ENCODE measurements at regions not wholly inside any gene's neighbourhood (a gene's known extent, or its start where the extent isn't known, plus 50 kb on each side); places are given as distances from the start of the nearest gene placed in this dataset.

DNA sequence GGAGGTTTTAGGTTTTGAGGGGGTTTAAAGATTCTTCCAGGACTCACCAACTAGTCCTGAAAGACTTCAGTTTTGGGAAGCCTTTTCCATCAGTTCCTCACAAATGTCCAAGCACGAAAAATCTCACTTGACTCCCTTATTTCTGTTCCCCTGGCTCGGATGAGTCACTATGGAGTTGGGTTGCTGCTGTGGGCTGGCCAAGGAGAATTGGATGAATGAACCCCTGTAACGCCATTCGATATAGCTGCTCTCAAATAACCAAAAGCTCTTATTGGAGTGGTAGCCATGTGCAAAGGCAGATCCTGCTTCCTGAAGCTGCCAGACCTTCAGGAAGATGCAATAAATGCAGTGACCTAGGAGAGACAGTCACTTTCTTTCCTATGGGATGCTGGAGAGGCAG, 417.0 kb downstream of the ZNF521 start:
- H3K4me1 ChIP-seq (replicated peaks in 1 of 2), result no peaks in the 10 kb centered on the region
- DNase-seq, result no peak
- H3K27me3 ChIP-seq, result no peaks in the 10 kb centered on the region
- 81 to 94% (median 84%) methylated on average over 4 of the region's 4 CpGs for WGBS, 4 donors
- H3K4me3 ChIP-seq, result no peak overlapping the region
- H3K9me3 ChIP-seq (replicated peaks in 1 of 3), result no peaks in the 10 kb centered on the region
- intact Hi-C loops (cut with DNase I), result no loop called here
- H3K36me3 ChIP-seq (replicated peaks in 1 of 2), result no peaks in the 10 kb centered on the region
- no peak for TF ChIP-seq POLR2A (IDR thresholded peaks at IDR 0.05)
- TF ChIP-seq, protein P1, sequence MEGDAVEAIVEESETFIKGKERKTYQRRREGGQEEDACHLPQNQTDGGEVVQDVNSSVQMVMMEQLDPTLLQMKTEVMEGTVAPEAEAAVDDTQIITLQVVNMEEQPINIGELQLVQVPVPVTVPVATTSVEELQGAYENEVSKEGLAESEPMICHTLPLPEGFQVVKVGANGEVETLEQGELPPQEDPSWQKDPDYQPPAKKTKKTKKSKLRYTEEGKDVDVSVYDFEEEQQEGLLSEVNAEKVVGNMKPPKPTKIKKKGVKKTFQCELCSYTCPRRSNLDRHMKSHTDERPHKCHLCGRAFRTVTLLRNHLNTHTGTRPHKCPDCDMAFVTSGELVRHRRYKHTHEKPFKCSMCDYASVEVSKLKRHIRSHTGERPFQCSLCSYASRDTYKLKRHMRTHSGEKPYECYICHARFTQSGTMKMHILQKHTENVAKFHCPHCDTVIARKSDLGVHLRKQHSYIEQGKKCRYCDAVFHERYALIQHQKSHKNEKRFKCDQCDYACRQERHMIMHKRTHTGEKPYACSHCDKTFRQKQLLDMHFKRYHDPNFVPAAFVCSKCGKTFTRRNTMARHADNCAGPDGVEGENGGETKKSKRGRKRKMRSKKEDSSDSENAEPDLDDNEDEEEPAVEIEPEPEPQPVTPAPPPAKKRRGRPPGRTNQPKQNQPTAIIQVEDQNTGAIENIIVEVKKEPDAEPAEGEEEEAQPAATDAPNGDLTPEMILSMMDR (IDR thresholded peaks at IDR 0.05), result no peak
- H3K27ac ChIP-seq, result no peak overlapping the region

DNA sequence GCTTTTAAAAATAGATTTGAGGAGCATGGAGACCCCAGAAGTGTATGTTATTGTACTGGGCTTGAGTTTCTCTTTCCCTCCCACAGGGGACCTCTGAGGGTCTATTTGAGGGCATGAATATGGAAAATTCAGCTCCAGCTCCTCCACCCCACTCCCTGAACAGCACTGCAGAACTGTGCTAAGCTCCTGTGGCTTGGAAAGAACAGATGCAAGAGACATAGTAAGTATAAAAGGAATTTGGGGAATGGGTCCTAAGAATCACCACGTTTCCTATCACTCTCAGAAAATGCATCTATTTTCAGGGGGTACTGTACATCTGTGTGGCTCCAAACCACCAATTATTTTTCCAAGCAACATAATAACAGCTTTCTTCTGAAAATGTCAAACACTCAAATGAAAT, 416.1 kb downstream of the ZNF521 start:
- TF ChIP-seq, protein P1 (IDR thresholded peaks at IDR 0.05), result no peak
- no peak for TF ChIP-seq POLR2A (IDR thresholded peaks at IDR 0.05)
- DNase-seq, result no peak
- H3K9me3 ChIP-seq (replicated peaks in 1 of 3), result no peaks in the 10 kb centered on the region
- 44 to 62% (median 55%) methylated on average over 1 of the region's 1 CpG for WGBS, 4 donors
- no peaks in the 10 kb centered on the region for H3K36me3 ChIP-seq (replicated peaks in 1 of 2)
- H3K27me3 ChIP-seq, result no peaks in the 10 kb centered on the region
- H3K27ac ChIP-seq, result no peak overlapping the region
- no peak overlapping the region for H3K4me3 ChIP-seq
- H3K4me1 ChIP-seq (replicated peaks in 1 of 2), result no peaks in the 10 kb centered on the region
- intact Hi-C loops (cut with DNase I), result no loop called here

DNA sequence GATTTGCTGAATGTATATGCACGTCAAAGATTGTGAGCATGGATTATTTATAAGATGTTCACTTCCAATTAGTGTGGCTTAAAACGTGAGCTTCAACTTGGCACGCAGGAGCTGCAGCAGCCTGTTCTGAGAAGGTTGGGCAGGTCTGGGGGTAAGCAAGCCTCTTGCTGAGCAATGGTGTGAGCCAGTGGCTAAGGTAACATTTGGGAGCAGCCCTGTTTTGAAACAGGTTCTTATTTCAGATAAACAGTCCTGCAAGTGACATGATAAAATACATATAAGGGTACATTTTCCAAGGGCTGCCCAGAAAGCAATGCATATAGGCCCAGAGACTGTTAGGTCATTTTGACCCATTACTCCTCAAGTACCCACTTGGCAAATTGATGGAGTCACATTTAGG, 415.3 kb downstream of the ZNF521 start:
- H3K27me3 ChIP-seq, result no peaks in the 10 kb centered on the region
- H3K4me1 ChIP-seq (replicated peaks in 1 of 2), result no peaks in the 10 kb centered on the region
- H3K27ac ChIP-seq, result no peak overlapping the region
- no peak for DNase-seq
- intact Hi-C loops (cut with DNase I), result no loop called here
- 78 to 88% (median 85%) methylated on average over 3 of the region's 3 CpGs for WGBS, 4 donors
- TF ChIP-seq POLR2A (IDR thresholded peaks at IDR 0.05), result no peak
- TF ChIP-seq, protein P1 (IDR thresholded peaks at IDR 0.05), result no peak
- no peak overlapping the region for H3K4me3 ChIP-seq
- H3K36me3 ChIP-seq (replicated peaks in 1 of 2), result no peaks in the 10 kb centered on the region
- H3K9me3 ChIP-seq (replicated peaks in 1 of 3), result no peaks in the 10 kb centered on the region

DNA sequence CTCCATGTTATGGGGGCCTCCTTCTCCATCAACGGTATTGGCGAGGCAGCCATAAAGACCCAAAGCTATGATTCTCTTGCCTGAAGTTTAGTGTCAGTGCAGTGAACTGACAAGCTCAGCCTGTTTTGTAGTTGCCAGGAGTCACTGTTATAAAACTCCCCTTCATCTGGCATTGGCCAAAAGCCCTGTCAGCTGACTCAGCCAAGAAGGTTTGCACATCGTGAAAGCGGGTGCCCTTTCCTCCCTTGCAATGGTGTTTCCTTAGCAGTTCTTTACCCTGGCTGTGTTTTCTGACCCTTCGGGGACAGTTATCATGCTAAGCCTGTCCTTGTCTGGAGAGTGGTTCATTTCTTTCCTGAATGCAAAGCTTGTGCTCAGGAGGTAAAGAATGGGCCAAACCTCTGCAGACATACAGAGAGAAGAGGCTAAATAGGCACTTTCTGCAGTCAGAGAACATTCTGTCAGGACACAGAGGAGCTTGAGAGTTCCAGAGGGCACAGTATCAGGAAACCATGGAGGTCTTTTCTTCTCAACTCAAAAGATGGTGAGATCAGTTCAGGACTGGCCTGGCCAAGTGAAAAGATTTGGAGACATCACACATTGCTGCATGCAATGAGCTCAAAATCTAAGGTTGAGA, 414.2 kb downstream of the ZNF521 start:
- H3K27me3 ChIP-seq, result no peaks in the 10 kb centered on the region
- 78 to 82% (median 80%) methylated on average over 5 of the region's 5 CpGs for WGBS, 4 donors
- no peaks in the 10 kb centered on the region for H3K36me3 ChIP-seq (replicated peaks in 1 of 2)
- no peak overlapping the region for H3K27ac ChIP-seq
- no peak for TF ChIP-seq POLR2A (IDR thresholded peaks at IDR 0.05)
- TF ChIP-seq, protein P1 (IDR thresholded peaks at IDR 0.05), result no peak
- no peak overlapping the region for H3K4me3 ChIP-seq
- H3K9me3 ChIP-seq (replicated peaks in 1 of 3), result no peaks in the 10 kb centered on the region
- no peak for DNase-seq
- no peaks in the 10 kb centered on the region for H3K4me1 ChIP-seq (replicated peaks in 1 of 2)
- intact Hi-C loops (cut with DNase I), result no loop called here

All from adrenal gland (tissue), 9 donors.